WTC11 (cell line): ENCODE measurements at regions not wholly inside any gene's neighbourhood (a gene's known extent, or its start where the extent isn't known, plus 50 kb on each side); places are given as distances from the start of the nearest gene placed in this dataset.

ENCODE experiments used
- CTCF ChIP-seq: fragments of 200-600 bp; IDR thresholded peaks from 2 replicates; pipeline ENCODE4 v1.8.0; 2022; ENCODE audit warnings: antibody characterized with exemption
- IRF2 ChIP-seq: sonication (generic); formaldehyde crosslinking; IDR thresholded peaks from 2 replicates; pipeline ENCODE4 v1.8.0; 2022; ENCODE audit warnings: low read depth, missing genetic modification reagents, borderline replicate concordance
- KAT7 ChIP-seq: sonication (generic); formaldehyde crosslinking; IDR thresholded peaks from 2 replicates; pipeline ENCODE4 v1.8.1; 2023; ENCODE audit warnings: missing genetic modification reagents, mild to moderate bottlenecking, borderline replicate concordance
- RELA ChIP-seq: sonication (generic); formaldehyde crosslinking; IDR thresholded peaks from 2 replicates; pipeline ENCODE4 v1.8.1; 2022; ENCODE audit warnings: missing genetic modification reagents, mild to moderate bottlenecking, borderline replicate concordance
- SMAD3 ChIP-seq: sonication (generic); formaldehyde crosslinking; IDR thresholded peaks from 2 replicates; pipeline ENCODE4 v1.8.0; 2022; ENCODE audit warnings: missing genetic modification reagents, mild to moderate bottlenecking, borderline replicate concordance
- STAT6 ChIP-seq: sonication (generic); formaldehyde crosslinking; conservative IDR thresholded peaks from 2 replicates; pipeline ENCODE4 v1.8.1; 2023; ENCODE audit warnings: mild to moderate bottlenecking, low read depth, missing genetic modification reagents, moderate library complexity
- USF1 ChIP-seq: sonication (generic); formaldehyde crosslinking; IDR thresholded peaks from 2 replicates; pipeline ENCODE4 v1.8.0; 2022; ENCODE audit warnings: mild to moderate bottlenecking, missing genetic modification reagents
- USF2 ChIP-seq: sonication (generic); formaldehyde crosslinking; IDR thresholded peaks from 2 replicates; pipeline ENCODE4 v1.8.1; 2023; ENCODE audit warnings: mild to moderate bottlenecking, missing genetic modification reagents, moderate library complexity
- TF ChIP-seq, protein P1 (sequence below): sonication (generic); formaldehyde crosslinking; conservative IDR thresholded peaks from 2 replicates; pipeline ENCODE4 v1.8.1; 2022; ENCODE audit warnings: mild to moderate bottlenecking, missing genetic modification reagents
- TF ChIP-seq, protein P2 (sequence below): fragments of 250-450 bp; sonication (Bioruptor Pico); IDR thresholded peaks from 2 replicates; pipeline ENCODE4 v2.1.2; 2022; ENCODE audit warnings: mild to moderate bottlenecking, moderate library complexity
- TF ChIP-seq, protein P3 (sequence below): sonication (generic); formaldehyde crosslinking; IDR thresholded peaks from 2 replicates; pipeline ENCODE4 v1.8.0; 2022; ENCODE audit warnings: mild to moderate bottlenecking, missing genetic modification reagents
- TF ChIP-seq, protein P4 (sequence below): sonication (generic); formaldehyde crosslinking; IDR thresholded peaks from 2 replicates; pipeline ENCODE4 v1.8.1; 2022; ENCODE audit warnings: mild to moderate bottlenecking, missing genetic modification reagents, moderate library complexity, borderline replicate concordance
- TF ChIP-seq, protein P5 (sequence below): sonication (generic); formaldehyde crosslinking; IDR thresholded peaks from 2 replicates; pipeline ENCODE4 v1.8.1; 2022; ENCODE audit warnings: low read depth, missing genetic modification reagents, borderline replicate concordance

GRCh38 chr2:200189964-200190363, 116.5 kb upstream of the SPATS2L start:
- TF ChIP-seq CTCF = no peak
- no peak for TF ChIP-seq USF1
- TF ChIP-seq IRF2 = no peak
- TF ChIP-seq, protein P1, sequence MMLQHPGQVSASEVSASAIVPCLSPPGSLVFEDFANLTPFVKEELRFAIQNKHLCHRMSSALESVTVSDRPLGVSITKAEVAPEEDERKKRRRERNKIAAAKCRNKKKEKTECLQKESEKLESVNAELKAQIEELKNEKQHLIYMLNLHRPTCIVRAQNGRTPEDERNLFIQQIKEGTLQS (CRISPR knock-in tag) = no peak
- TF ChIP-seq, protein P2, sequence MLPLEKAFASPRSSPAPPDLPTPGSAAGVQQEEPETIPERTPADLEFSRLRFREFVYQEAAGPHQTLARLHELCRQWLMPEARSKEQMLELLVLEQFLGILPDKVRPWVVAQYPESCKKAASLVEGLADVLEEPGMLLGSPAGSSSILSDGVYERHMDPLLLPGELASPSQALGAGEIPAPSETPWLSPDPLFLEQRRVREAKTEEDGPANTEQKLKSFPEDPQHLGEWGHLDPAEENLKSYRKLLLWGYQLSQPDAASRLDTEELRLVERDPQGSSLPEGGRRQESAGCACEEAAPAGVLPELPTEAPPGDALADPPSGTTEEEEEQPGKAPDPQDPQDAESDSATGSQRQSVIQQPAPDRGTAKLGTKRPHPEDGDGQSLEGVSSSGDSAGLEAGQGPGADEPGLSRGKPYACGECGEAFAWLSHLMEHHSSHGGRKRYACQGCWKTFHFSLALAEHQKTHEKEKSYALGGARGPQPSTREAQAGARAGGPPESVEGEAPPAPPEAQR = no peak
- no peak for TF ChIP-seq STAT6 (CRISPR knock-in tag)
- no peak for TF ChIP-seq KAT7
- no peak for TF ChIP-seq SMAD3
- TF ChIP-seq, protein P3, sequence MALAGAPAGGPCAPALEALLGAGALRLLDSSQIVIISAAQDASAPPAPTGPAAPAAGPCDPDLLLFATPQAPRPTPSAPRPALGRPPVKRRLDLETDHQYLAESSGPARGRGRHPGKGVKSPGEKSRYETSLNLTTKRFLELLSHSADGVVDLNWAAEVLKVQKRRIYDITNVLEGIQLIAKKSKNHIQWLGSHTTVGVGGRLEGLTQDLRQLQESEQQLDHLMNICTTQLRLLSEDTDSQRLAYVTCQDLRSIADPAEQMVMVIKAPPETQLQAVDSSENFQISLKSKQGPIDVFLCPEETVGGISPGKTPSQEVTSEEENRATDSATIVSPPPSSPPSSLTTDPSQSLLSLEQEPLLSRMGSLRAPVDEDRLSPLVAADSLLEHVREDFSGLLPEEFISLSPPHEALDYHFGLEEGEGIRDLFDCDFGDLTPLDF (CRISPR knock-in tag) = no peak
- TF ChIP-seq, protein P4, sequence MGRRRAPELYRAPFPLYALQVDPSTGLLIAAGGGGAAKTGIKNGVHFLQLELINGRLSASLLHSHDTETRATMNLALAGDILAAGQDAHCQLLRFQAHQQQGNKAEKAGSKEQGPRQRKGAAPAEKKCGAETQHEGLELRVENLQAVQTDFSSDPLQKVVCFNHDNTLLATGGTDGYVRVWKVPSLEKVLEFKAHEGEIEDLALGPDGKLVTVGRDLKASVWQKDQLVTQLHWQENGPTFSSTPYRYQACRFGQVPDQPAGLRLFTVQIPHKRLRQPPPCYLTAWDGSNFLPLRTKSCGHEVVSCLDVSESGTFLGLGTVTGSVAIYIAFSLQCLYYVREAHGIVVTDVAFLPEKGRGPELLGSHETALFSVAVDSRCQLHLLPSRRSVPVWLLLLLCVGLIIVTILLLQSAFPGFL (CRISPR knock-in tag) = no peak
- TF ChIP-seq, protein P5, sequence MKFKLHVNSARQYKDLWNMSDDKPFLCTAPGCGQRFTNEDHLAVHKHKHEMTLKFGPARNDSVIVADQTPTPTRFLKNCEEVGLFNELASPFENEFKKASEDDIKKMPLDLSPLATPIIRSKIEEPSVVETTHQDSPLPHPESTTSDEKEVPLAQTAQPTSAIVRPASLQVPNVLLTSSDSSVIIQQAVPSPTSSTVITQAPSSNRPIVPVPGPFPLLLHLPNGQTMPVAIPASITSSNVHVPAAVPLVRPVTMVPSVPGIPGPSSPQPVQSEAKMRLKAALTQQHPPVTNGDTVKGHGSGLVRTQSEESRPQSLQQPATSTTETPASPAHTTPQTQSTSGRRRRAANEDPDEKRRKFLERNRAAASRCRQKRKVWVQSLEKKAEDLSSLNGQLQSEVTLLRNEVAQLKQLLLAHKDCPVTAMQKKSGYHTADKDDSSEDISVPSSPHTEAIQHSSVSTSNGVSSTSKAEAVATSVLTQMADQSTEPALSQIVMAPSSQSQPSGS (CRISPR knock-in tag) = no peak
- no peak for TF ChIP-seq USF2 (CRISPR knock-in tag)
- TF ChIP-seq RELA (CRISPR knock-in tag) = no peak
